ENCODE measurements at regions not wholly inside any gene's neighbourhood (a gene's known extent, or its start where the extent isn't known, plus 50 kb on each side); places are given as distances from the start of the nearest gene placed in this dataset.
"Not testable (repeated sequence)": the region's sequence is repeated elsewhere in the genome, so short reads cannot be mapped to it uniquely, and the experiment has no call there.

DNA sequence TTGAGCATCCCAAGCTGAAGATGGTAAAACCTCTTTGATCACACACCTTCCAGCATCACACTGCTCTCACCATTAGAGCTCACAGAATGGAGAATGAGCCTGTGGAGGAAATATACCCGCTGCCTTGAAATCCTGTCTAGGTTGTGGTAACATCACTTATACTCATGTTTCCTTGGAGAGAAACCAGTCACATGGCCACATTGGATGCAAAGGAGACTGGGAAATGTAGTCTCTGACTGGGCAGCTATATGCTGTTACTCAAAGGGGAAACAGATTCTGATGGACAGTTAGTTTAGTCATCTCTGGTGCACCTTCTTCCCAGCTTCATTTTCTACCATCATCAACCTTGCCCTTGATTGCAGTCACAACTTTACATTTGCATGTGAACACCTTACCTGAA, 286.3 kb downstream of the ANKRD50 start:
- no peak for DNase-seq

DNA sequence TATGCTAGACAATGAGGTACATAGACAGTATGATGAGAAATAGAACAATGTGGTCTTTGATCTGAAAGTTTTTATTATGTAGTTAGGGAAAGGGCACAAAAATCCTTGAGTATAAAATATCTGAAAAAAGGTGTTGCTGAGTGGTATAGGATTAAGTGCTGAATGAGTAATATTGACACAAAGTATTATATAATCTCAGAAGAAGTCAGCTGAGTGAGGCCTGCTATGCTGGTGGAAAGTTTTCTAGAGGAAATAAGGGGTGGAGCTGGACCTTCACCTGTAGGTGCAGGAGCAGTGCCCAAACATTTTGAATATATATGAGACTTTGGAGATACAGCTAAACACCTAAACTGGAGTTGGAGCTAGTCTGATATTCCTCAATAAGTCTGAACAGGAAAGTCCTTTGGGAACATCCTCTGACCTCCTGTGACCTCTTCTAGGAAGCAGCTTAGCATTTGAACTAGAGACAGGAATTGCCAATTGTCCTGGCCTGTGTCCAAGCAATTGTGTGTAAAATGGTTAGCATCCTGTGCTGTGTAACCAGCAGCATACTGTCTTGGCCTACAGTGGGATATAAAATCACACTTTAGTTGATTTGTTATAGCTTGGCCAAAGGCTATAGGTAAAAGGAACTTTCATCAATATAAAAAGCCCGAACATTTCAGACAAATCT, 285.3 kb downstream of the ANKRD50 start:
- no peak for DNase-seq

DNA sequence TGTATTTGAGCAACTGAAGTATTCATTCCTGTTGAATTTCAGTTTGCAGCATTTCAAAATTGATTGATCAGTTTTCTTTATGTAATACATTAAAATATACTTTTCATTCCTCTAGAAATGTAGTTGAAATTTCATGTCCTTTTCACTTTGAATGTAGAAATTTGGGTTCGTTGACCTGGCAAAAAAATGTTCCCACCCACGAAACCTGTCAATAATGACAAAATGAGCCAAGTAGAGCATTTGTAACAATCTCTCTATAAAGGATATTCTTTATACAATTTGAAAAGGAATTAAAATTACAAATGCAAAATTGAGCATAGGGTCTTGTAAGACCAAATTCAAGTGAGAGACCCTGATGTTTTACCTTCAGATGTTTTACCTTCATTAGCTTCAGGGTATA, 283.9 kb downstream of the ANKRD50 start:
- DNase-seq = no peak

DNA sequence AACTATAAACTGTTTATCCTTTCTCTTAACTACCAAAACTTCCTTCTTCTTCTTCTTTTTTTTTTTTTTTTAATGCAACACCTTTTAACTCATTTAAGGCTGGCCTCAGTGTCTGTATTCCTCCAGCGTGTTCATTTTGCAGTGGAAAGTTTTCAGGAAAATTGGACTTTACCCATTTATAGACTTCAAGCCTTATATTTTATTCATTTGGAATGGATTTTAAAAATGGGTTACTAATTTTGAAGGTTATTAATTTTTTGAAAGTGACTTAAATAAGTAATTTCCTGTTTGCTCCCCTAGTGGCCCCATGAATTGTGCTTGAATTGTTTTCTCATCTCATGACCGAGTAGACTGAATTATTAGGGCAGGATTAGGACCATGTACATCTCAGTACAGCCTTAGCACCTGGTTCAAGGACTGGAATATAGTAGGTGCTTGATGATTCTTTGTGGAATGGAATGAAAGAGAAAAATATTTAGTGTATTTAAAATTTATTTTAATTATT, 282.7 kb downstream of the ANKRD50 start:
- DNase-seq = no peak

DNA sequence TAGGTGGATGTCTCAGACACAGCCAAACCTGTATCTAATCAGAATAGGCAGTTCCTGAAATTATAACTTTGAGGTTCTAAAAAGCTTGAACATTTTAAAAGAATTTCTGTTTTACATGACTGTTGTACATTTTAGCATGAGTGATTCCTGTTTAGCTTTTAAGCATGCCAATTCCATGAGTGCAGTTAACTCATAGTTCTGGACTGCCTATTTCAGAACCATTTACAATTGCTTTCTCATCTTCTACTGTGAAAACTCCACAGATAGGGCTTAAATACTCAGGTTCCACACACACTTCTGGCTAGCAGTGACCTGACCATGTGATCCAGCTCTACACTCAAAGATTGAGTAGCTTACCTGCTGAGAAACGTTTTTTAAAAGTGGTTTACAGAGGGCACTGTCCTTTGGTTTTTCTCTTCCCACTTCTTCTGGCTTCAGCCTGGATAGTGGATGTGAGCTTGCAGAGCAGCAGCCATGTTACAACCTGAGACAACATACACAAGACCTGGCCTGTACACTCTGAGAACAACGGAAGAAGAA, 280.8 kb downstream of the ANKRD50 start:
- DNase-seq = no peak

DNA sequence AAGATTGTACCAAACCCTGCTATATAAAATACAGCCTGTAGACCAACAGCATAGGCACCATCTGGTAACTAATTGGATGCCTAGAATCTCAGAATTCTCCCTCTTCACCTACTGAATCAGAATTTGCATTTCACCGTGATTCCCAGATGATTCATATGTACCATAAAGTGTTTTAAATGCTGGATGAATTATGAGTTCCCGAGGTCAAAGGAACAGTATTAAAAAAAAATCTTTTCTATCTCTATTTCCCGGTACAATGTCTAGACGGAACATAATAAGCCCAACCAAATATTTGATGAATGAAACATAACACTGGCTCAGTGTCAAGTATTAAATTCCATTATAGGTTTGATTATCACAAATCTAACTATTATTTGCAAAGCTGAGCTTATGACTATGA, 280.0 kb downstream of the ANKRD50 start:
- DNase-seq = no peak

DNA sequence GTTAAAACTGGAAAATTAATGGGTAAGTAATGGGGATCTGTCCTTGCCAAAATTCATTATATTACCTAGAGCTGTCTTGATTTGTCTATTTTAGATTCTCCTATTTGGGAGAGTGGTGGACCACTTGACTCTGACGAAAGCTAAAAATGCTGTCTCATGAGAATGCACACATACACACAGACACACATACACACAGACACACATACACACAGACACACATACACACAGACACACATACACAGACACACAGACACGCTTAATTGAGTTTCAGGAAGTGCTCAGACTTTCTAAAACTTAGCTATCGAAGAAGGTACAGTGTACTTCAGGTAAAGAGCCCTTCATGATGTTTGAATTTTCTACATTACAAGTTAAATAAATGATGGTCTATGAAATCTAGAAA, 279.5 kb downstream of the ANKRD50 start:
- no peak for DNase-seq

DNA sequence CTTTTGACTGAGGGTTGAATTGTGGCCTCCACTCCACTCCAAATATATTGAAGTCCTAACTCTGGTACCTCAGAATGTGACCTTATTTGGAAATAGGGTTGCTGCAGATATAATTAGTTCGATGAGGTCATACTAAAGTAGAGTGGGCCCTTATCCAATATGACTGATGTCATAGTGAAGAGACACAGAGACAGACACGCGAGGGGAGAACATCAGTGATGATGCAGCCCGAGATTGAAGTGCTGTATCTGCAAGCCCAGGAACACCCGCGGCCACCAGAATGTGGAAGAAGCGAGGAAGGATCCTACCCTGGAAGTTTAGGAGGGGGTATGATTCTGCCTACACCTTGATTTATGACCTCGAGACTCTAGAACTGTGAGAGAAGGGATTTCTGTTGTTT, 279.0 kb downstream of the ANKRD50 start:
- DNase-seq = no peak

DNA sequence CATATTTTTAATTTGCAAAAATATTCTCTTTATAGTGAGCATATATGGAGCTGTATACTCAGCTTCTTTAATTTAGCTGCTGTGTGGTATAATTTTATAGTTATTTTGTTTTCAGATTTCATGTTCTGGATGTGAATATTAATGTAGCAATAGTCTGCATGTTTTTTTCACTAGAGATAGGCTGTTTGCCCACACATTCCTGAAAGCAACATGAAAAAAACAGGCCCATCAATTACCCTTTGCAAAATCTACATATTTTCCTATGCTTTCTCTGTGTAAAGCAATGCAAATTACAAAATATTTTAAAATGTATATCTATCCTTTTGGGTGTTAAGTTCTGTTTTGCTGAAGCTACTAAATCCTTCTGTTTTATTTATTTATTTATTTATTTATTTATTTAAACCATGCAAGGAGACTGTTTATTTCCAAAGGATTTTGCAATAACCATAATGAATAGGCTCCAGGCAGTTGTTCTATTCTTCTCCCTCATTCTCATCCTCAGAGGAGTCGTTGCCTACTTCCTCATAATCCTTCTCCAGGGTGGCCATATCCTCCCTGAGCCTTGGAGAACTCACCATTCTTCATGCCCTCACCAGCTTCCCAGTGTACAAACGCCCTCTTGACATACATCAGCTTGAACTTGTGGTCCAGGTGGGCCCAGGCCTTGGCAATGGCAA, 277.1 kb downstream of the ANKRD50 start:
- no peak for DNase-seq

DNA sequence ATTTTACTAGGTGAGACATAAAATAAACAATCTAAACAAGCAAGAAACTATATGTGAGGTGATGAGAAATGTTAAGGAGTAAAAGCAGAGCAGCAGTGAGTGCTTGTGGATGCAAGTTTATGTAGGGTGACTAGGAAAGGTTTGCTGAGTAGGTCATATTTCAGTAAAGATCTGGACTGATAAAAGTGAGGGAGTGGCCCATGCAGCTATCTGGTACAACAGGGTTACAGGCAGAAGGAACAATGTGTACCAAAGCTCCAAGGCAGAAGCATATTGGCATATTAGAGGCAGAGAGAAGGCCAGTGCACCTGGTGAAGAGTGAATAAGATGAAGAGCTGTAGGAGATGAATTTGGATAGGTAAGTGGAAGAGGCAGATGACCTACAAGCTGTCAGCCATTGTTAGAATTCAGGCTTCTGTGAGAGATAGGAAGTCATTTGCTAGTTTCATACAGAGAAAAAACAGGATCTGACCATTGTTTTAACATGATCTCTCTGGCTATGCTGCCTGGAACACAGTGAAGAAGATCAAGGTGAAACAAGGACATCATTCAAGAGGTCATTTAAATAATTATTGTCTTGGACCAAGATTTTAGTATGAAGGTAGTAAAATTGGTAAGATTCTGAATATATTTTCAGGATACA, 274.6 kb downstream of the ANKRD50 start:
- DNase-seq = no peak

DNA sequence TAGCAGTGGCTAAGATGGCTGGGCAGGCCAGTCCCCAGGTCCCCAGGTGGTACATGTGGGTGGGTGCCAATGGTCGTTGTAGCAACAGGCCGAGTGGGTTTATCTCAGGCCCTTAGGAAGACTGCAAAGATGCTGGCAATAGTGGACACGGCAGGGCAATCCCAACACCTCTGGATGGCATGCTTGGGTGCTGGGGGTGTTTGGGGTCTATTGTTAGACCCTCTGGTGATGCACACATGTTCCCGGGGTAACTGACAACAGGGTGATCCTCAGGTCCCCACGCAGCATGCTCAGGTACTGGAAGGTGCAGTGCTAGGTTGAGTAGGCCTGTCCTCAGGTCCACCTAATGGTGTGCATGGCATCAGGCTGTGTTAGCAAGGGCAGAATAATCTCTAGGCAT, 267.5 kb downstream of the ANKRD50 start:
- no peak for DNase-seq

DNA sequence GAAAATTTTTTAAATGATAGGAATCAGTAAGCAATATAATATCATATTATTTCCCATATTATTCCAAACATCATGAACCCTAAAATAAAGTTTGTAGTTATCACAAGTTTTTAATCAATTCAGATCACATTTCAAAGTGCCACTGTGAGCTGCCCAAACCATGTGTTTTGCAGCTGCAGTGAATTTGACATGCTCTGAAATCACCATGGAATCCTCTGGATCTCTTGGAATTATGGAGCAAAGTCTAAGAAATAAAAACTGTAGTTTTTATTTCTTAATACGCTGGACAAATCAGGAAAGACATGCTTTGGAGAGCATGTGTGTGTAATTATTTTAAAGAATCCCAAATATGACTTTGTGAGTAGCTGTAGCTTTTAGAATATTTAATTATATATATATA, 262.7 kb downstream of the ANKRD50 start:
- DNase-seq = no peak

DNA sequence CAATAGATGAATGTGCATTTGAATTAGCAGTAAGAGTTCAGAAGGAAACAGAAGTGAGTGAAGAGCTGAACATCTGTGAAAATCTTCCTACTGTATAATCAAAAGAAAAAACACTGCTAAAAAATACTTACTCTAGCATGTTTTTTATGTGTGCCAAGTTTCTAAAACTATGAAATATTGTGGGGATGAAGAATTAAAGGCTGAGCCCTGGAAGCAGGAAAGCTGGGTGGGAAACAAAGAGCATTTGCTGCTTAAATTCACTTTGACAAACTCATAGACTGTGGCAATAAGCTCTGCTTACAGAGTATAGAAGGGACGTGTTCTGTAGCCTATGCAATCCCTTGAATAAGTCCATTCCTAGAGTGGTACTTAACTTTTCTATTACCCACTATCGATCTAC, 261.7 kb downstream of the ANKRD50 start:
- no peak for DNase-seq

DNA sequence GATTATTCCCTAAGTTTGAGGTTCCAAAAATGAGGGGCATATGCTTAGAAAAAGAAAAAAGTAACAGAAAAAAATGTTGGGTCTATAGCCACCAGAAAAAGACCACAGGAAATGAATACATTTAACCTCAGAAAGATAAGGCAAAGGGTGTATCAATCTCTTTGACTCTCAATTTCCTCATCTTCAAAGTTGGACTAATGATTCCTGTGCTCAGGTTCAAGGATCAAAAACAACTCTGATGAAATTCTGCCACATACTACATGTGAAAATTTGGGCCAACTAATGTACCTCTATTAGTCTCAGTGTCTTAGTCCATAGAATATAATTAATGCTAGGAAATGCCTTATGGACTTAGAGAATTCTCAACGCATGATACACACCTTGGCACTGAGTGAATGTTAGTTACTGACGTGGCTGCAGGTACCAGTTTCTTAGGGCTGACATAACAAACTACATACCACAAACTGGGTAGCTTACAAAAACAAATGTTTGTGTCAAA, 257.7 kb downstream of the ANKRD50 start:
- DNase-seq = no peak

DNA sequence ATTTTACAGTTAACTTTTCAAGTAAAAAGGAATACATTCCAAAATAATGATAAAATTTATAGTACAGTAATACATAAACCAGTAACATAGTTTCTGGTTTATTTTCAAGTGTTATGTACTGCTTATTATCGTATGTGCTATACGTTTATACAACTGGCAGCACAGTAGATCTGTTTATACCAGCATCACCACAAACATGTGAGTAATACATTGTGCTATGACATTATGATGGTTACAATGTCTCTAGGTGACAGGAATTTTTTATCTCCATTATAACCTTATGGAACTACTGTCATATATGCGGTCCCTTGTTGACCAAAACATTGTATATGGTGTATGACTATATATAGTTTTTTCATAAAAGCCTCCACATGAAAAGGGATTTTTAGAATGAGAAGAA, 256.9 kb downstream of the ANKRD50 start:
- DNase-seq = no peak

DNA sequence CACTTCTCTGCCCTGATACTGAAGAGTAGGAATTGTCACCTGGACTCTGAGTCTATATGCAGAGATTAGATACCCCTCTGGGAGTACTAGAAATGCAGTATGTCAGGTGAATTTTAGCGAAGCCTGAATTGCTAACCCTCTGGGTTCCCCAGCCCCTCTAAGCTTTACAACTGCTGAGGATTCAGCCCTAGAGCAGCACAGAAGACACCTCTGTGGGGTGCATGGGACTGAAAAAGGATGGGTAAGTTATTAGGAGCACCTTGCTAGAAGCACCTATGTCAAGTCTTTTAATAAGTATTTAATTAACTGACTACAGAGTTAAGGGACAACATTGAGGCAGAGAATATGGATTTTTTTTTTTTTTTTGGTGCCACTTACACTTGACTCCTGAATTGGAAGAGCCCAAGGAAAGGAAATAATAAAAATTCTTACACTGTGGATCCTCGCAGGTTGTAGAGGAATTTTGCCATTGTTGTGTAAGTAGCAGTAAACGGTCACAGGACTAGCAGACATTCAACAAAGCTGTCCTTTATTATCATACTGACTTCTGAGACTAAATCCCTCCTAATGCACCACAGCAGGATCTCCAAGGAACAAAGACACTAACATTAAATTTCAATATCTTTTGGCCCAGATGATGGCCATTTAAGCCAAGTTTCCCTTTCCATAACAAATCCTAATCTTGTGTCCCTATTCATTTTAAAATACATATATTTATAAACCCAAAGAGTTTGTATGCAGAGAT, 253.2 kb downstream of the ANKRD50 start:
- DNase-seq = no peak

DNA sequence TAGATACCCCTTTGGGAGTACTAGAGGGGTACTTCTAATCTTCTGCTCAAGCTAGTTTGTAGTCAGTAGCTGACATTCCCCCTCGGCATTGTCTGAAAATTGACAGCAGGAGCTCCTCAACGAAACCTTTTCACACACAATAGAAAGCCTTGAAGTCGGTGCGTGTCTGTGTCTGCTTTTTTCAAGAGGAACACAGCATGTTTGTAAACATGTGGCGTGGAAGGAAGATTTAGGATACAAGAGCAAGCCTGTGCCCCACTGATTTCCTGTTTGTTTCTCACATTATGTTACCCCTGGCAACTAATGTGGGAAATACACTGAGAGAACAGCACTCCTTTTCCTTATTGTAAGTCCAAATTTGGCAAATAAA, 252.6 kb downstream of the ANKRD50 start:
- peak; percentile 35 for DNase-seq

DNA sequence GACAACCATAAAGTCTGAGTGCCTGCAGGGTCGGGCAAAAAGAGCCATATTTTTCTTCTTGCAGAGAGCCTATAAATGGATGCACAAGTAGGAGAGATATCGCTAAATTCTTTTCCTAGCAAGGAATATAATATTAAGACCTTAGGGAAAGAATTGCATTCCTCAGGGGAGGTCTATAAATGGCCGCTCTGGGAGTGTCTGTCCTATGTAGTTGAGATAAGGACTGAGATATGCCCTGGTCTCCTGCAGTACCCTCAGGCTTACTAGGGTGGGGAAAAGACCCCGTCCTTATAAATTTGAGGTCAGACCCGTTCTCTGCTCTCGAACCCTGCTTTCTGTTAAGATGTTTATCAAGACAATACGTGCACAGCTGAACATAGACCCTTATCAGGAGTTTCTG, 250.9 kb downstream of the ANKRD50 start:
- DNase-seq = not testable (repeated sequence)

DNA sequence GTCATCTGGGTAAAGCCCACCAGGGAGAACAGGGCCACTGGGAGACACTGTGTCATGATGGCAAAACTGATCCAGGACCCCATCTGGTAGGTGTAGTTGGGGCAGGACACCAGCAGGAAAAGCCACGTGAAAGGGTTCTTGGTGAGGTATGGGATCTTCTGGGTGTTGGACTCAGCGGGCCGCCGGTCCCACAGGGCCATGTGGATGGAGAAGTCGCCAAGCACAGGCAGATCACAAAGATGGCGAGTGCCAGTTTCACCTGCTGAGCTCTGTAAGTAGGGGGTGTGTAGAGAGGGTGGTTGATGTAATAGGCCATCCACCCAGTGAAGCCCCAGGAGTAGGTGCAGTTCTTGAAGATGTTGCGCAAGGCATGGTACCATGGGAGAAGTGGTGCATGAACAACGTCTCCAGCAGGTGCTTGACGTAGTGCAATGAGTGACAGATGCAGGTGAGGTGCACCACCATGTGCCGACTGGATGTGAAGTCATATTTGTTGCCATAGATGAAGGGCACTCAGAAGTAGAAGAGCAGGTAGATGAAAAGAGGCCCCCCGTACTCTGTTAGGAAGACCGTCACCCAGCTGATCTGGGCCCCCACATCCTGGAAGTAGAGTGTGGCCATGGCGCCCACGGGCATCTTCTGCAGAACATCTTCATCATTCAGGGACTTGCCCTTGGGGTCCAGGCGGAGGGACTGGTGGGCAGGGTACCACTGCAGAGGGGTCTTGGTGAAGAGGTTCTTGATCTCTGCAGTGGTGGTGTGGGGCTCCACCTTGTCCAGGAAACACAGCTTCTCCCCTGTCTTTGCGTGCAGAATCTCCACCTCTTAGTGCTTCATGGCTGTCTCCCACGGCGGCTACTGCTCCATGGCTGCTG, 249.3 kb downstream of the ANKRD50 start:
- no peak for DNase-seq

DNA sequence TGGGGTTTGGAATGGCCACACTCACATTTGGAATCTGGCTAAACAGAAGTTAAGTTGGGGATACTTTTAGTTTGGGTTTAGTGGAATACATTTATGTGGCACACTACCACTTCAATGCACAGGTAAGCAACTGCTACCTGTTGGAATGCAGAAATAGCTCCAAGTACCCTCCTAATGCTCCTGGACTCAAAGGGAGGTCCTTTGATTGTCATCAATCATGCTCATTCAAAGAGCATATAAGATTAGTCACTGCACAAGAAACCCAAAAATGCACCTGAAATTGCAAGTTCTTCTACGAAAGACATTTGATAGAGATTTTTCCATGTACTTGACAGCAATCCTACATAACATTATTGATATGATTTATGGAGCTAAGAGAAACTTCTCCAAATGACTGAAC, 247.7 kb downstream of the ANKRD50 start:
- DNase-seq = no peak

DNA sequence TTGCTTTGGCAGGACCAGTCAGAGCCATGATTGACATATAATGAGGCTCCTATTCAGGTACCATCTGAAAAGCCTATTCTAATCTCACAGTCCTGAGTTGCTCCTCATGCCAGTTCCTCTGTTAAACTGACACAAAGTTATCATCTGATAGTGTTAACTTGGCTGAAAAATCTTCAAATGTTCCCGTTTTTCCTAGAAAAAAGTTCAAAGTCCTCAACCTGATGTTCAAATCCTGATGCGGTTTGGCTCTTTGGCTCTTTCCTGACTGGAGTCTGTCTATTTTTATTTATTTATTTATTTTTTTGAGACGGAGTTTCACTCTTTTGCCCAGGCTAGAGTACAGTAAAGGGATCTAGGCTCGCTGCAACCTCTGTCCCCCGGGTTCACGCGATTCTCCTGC, 244.2 kb downstream of the ANKRD50 start:
- DNase-seq = no peak
